BLaER1 treated with 17β-estradiol and CSF1 and Interleukin-3, amounts not matched to agents 10 nM and 100 nM (cell line): ENCODE measurements at regions not wholly inside any gene's neighbourhood (a gene's known extent, or its start where the extent isn't known, plus 50 kb on each side); places are given as distances from the start of the nearest gene placed in this dataset.

ENCODE experiments used
- H3K27ac ChIP-seq, 11 experiments: shearing (Covaris generic); formaldehyde crosslinking; 2 replicates each; pipeline ENCODE4 v1.8.1; 2022
- H3K27me3 ChIP-seq, 11 experiments: shearing (Covaris generic); formaldehyde crosslinking; 2 replicates each; pipeline ENCODE4 v1.8.1; 2022
- H3K36me3 ChIP-seq, 11 experiments: shearing (Covaris generic); formaldehyde crosslinking; 2 replicates each; pipeline ENCODE4 v1.8.1; 2022
- H3K4me1 ChIP-seq, 10 experiments: shearing (Covaris generic); formaldehyde crosslinking; 2 replicates each; pipeline ENCODE4 v1.8.1; 2022
- H3K4me2 ChIP-seq, 11 experiments: shearing (Covaris generic); formaldehyde crosslinking; 2 replicates each; pipeline ENCODE4 v1.8.1; 2022
- H3K4me3 ChIP-seq, 10 experiments: shearing (Covaris generic); formaldehyde crosslinking; 2 replicates each; pipeline ENCODE4 v1.8.1; 2022
- H3K9ac ChIP-seq, 11 experiments: shearing (Covaris generic); formaldehyde crosslinking; 2 replicates each; pipeline ENCODE4 v1.8.1; 2022
- H3K9me3 ChIP-seq, 11 experiments: shearing (Covaris generic); formaldehyde crosslinking; replicated peaks in 1 of 11; 2 replicates each; pipeline ENCODE4 v1.8.1; 2022
- H4K20me1 ChIP-seq, 11 experiments: shearing (Covaris generic); formaldehyde crosslinking; 2 replicates each; pipeline ENCODE4 v1.8.1; 2022
- Cebpa-rat ChIP-seq, 11 experiments: shearing (Covaris generic); IDR thresholded peaks; 2 replicates each; pipeline ENCODE4 v1.8.1; 2022

GRCh38 chr6:153831350-153832078, 207.5 kb upstream of the OPRM1 start:
- Histone ChIP-seq H3K27me3 (no peaks in the 10 kb centered on the region), H3K4me1 (no peaks in the 10 kb centered on the region), H3K9me3 (no peaks in the 10 kb centered on the region), H3K4me3 (no peak overlapping the region), H4K20me1 (no peaks in the 10 kb centered on the region), H3K4me2 (no peak overlapping the region), H3K36me3 (no peaks in the 10 kb centered on the region), H3K9ac (no peak overlapping the region), H3K27ac (no peak overlapping the region)
- no peak for TF ChIP-seq Cebpa-rat (IDR thresholded peaks at IDR 0.05)

GRCh38 chr6:153817173-153817572, 221.9 kb upstream of the OPRM1 start:
- Histone ChIP-seq H3K27me3 (no peaks in the 10 kb centered on the region), H4K20me1 (no peaks in the 10 kb centered on the region), H3K27ac (no peak overlapping the region), H3K9ac (no peak overlapping the region), H3K4me3 (no peak overlapping the region), H3K4me1 (no peaks in the 10 kb centered on the region), H3K9me3 (peaks cover 0 to 24% (median 13%) of the 10 kb centered on the region in 11 experiments; a peak in 15 of 22 replicates), H3K4me2 (no peak overlapping the region), H3K36me3 (no peaks in the 10 kb centered on the region)
- no peak for TF ChIP-seq Cebpa-rat (IDR thresholded peaks at IDR 0.05)

- H4K20me1 ChIP-seq, result no peaks in the 10 kb centered on the region
- no peak for TF ChIP-seq Cebpa-rat (IDR thresholded peaks at IDR 0.05)
- peaks cover 0 to 19% (median 10%) of the 10 kb centered on the region in 11 experiments; a peak in 15 of 22 replicates for H3K9me3 ChIP-seq
- no peak overlapping the region for H3K4me2 ChIP-seq
- H3K9ac ChIP-seq, result no peak overlapping the region
- no peak overlapping the region for H3K27ac ChIP-seq
- H3K36me3 ChIP-seq, result no peaks in the 10 kb centered on the region
- H3K4me1 ChIP-seq, result no peaks in the 10 kb centered on the region
- no peak overlapping the region for H3K4me3 ChIP-seq
- no peaks in the 10 kb centered on the region for H3K27me3 ChIP-seq
These were observed 222.7 kb upstream of the OPRM1 start for GRCh38 chr6:153816366-153816765.

GRCh38 chr6:153814136-153814535, 224.9 kb upstream of the OPRM1 start:
- no peak overlapping the region for H3K4me3 ChIP-seq

GRCh38 chr6:153804755-153805330, 234.2 kb upstream of the OPRM1 start:
- Histone ChIP-seq H3K27me3 (no peaks in the 10 kb centered on the region), H3K9me3 (no peaks in the 10 kb centered on the region), H3K4me1 (no peaks in the 10 kb centered on the region), H3K4me3 (no peak overlapping the region), H3K9ac (no peak overlapping the region), H3K27ac (no peak overlapping the region), H4K20me1 (no peaks in the 10 kb centered on the region), H3K4me2 (no peak overlapping the region), H3K36me3 (no peaks in the 10 kb centered on the region)
- TF ChIP-seq Cebpa-rat (IDR thresholded peaks at IDR 0.05), result no peak

More at GRCh38 chr6:153814136-153814535, 224.9 kb upstream of the OPRM1 start:
- TF ChIP-seq Cebpa-rat (IDR thresholded peaks at IDR 0.05), result no peak
- Histone ChIP-seq H3K27me3 (no peaks in the 10 kb centered on the region), H3K4me1 (no peaks in the 10 kb centered on the region), H3K36me3 (no peaks in the 10 kb centered on the region), H3K9me3 (peaks cover 0 to 18% (median 10%) of the 10 kb centered on the region in 11 experiments; a peak in 15 of 22 replicates), H3K9ac (no peak overlapping the region), H3K4me2 (no peak overlapping the region), H4K20me1 (no peaks in the 10 kb centered on the region), H3K27ac (no peak overlapping the region)

GRCh38 chr6:153801917-153802316, 237.1 kb upstream of the OPRM1 start:
- no peak overlapping the region for H3K27ac ChIP-seq
- H3K9me3 ChIP-seq, result no peaks in the 10 kb centered on the region
- no peak overlapping the region for H3K4me2 ChIP-seq
- no peak overlapping the region for H3K9ac ChIP-seq
- H3K4me3 ChIP-seq, result no peak overlapping the region
- H4K20me1 ChIP-seq, result no peaks in the 10 kb centered on the region
- H3K36me3 ChIP-seq, result no peaks in the 10 kb centered on the region
- no peak for TF ChIP-seq Cebpa-rat (IDR thresholded peaks at IDR 0.05)
- no peaks in the 10 kb centered on the region for H3K27me3 ChIP-seq
- no peaks in the 10 kb centered on the region for H3K4me1 ChIP-seq

GRCh38 chr6:153800580-153801188, 238.4 kb upstream of the OPRM1 start:
- Histone ChIP-seq H4K20me1 (no peaks in the 10 kb centered on the region), H3K27ac (no peak overlapping the region), H3K4me2 (no peak overlapping the region), H3K9me3 (no peaks in the 10 kb centered on the region), H3K36me3 (no peaks in the 10 kb centered on the region), H3K4me3 (no peak overlapping the region), H3K4me1 (no peaks in the 10 kb centered on the region), H3K27me3 (no peaks in the 10 kb centered on the region), H3K9ac (no peak overlapping the region)
- TF ChIP-seq Cebpa-rat (IDR thresholded peaks at IDR 0.05), result no peak

GRCh38 chr6:153790876-153791473, 248.1 kb upstream of the OPRM1 start:
- TF ChIP-seq Cebpa-rat (IDR thresholded peaks at IDR 0.05), result no peak
- peaks cover 0 to 46% (median 6%) of the 10 kb centered on the region in 10 experiments; a peak in 11 of 20 replicates for H3K4me1 ChIP-seq
- H3K4me3 ChIP-seq, result no peak overlapping the region
- H3K36me3 ChIP-seq, result no peaks in the 10 kb centered on the region
- H3K9ac ChIP-seq, result no peak overlapping the region
- H3K4me2 ChIP-seq, result peak overlapping the region in 2 of 11 experiments; percentile 28 to 48; a peak in 3 of 22 replicates
- peaks cover 0 to 15% (median 0%) of the 10 kb centered on the region in 11 experiments; a peak in 3 of 22 replicates for H3K9me3 ChIP-seq
- no peaks in the 10 kb centered on the region for H3K27me3 ChIP-seq
- peak overlapping the region in 1 of 11 experiments; percentile 27; a peak in 2 of 22 replicates for H3K27ac ChIP-seq
- H4K20me1 ChIP-seq, result no peaks in the 10 kb centered on the region

GRCh38 chr6:153790048-153790447, 249.0 kb upstream of the OPRM1 start:
- Histone ChIP-seq H3K4me2 (peak overlapping the region in 2 of 11 experiments; percentile 28 to 48; a peak in 4 of 22 replicates), H4K20me1 (no peaks in the 10 kb centered on the region), H3K4me1 (peaks cover 0 to 50% (median 6%) of the 10 kb centered on the region in 10 experiments; a peak in 11 of 20 replicates), H3K36me3 (no peaks in the 10 kb centered on the region), H3K27ac (peak overlapping the region in 1 of 11 experiments; percentile 27; a peak in 2 of 22 replicates), H3K27me3 (no peaks in the 10 kb centered on the region), H3K4me3 (no peak overlapping the region), H3K9me3 (peaks cover 0 to 15% (median 0%) of the 10 kb centered on the region in 11 experiments; a peak in 4 of 22 replicates), H3K9ac (no peak overlapping the region)
- no peak for TF ChIP-seq Cebpa-rat (IDR thresholded peaks at IDR 0.05)
